ENCODE measurements at regions not wholly inside any gene's neighbourhood (a gene's known extent, or its start where the extent isn't known, plus 50 kb on each side); places are given as distances from the start of the nearest gene placed in this dataset.

- TF ChIP-seq NFYB (CRISPR knock-in tag; IDR thresholded peaks at IDR 0.05) (no peak), CHD2 (IDR thresholded peaks at IDR 0.05; ENCODE audit: low read depth, low read length) (no peak), ZNF841 (CRISPR knock-in tag; IDR thresholded peaks at IDR 0.05; ENCODE audit: borderline replicate concordance) (no peak), MED8 (CRISPR knock-in tag; IDR thresholded peaks at IDR 0.05; ENCODE audit: insufficient replicate concordance) (no peak)
Observed at GRCh38 chr3:177356952-177357351, 159.7 kb upstream of the TBL1XR1 start.
